K562 (cell line): ENCODE measurements at regions not wholly inside any gene's neighbourhood (a gene's known extent, or its start where the extent isn't known, plus 50 kb on each side); places are given as distances from the start of the nearest gene placed in this dataset.

Experiments used
- ATAC-seq: fragments of 200-7000 bp; cut with Tn5 transposase; 3 replicates; pipeline ENCODE4 v1.9.1; 2020; ENCODE audit warnings: moderate library complexity
- BruUV-seq: library from RNA; stranded (reverse); fragments of 400-500 nt; replicated peaks from 2 replicates; lab custom pipeline; 2021; lab: Mats Ljungman, UMichigan
- CTCF ChIA-PET: fragments of 300-600 bp; formaldehyde crosslinking; extraction: SDS; loops from one replicate; lab custom pipeline; 2021; ENCODE audit warnings: low intra/inter-chr PET ratio; lab: Yijun Ruan, JAX
- POLR2A ChIA-PET: fragments of 300-600, 350-650 bp; sonication (Branson Sonifier 250); formaldehyde crosslinking; extraction: SDS; loops from one replicate; lab custom pipeline; 2021; ENCODE audit warnings: antibody characterized with exemption, inconsistent platforms; lab: Yijun Ruan, JAX
- DNase-seq, 4 experiments: peaks; one replicate each; pipeline versions ENCODE4 v3.0.0 to v3.0.0-alpha.2; 2011 to 2018; ENCODE audit warnings: low spot score in 3 of 4, mixed read lengths in 3 of 4; ENCODE audit errors: extremely low read depth in 1 of 4
- FAIRE-seq: peaks from 2 replicates; lab custom pipeline; 2011; peaks lifted over from hg19 to GRCh38; lab: Jason Lieb, UNC
- H2AFZ ChIP-seq: 2 replicates; pipeline ENCODE4 v1.6.0; 2011; ENCODE audit warnings: low read depth, low read length, control low read depth, inconsistent platforms
- H3K27ac ChIP-seq: fragments of 200-600 bp; 3 replicates; pipeline ENCODE4 v1.8.0; 2011; ENCODE audit warnings: low read depth, mild to moderate bottlenecking, control low read depth, inconsistent platforms, low read length, moderate library complexity, mixed read lengths; ENCODE audit errors: extremely low read depth
- H3K27me3 ChIP-seq, 2 experiments: fragments of 300-600 bp in 1 of 2; 2 replicates in 1 of 2; 3 replicates in 1 of 2; pipeline versions ENCODE4 v1.6.0 to v1.8.0; 2011; ENCODE audit warnings: inconsistent platforms in 2 of 2, low read length in 2 of 2, mild to moderate bottlenecking in 1 of 2, mixed read lengths in 1 of 2, moderate library complexity in 1 of 2; ENCODE audit not compliant: control insufficient read depth in 2 of 2, insufficient read depth in 2 of 2
- H3K36me3 ChIP-seq: fragments of 300-600 bp; 3 replicates; pipeline ENCODE4 v1.8.0; 2011; ENCODE audit warnings: mild to moderate bottlenecking, low read length, inconsistent platforms; ENCODE audit not compliant: control insufficient read depth, insufficient read depth
- H3K4me1 ChIP-seq, 2 experiments: fragments of 200-600 bp in 1 of 2; replicated peaks in 1 of 2; 2 replicates in 1 of 2; 3 replicates in 1 of 2; pipeline versions ENCODE4 v1.5.1 to v1.8.0; 2011; ENCODE audit warnings: inconsistent platforms in 2 of 2, low read length in 2 of 2, mild to moderate bottlenecking in 1 of 2, mixed read lengths in 1 of 2, moderate library complexity in 1 of 2; ENCODE audit not compliant: control insufficient read depth in 2 of 2, insufficient read depth in 2 of 2
- H3K4me2 ChIP-seq: 2 replicates; pipeline ENCODE4 v1.6.1; 2011; ENCODE audit warnings: low read length, control low read depth, inconsistent platforms, mixed read lengths; ENCODE audit not compliant: insufficient read depth
- H3K4me3 ChIP-seq: fragments of 200-600 bp; sonication (generic), shearing (Covaris generic); 2 replicates; pipeline ENCODE4 v1.5.1; 2016; ENCODE audit warnings: control low read depth, inconsistent platforms
- H3K79me2 ChIP-seq: fragments of 200-600 bp; 3 replicates; pipeline ENCODE4 v1.8.0; 2011; ENCODE audit warnings: low read length, inconsistent platforms; ENCODE audit not compliant: control insufficient read depth, insufficient read depth
- H3K9ac ChIP-seq, 2 experiments: 2 replicates each; pipeline versions ENCODE4 v1.6.0 to v1.6.1; 2011; ENCODE audit warnings: low read depth in 2 of 2, low read length in 2 of 2, control low read depth in 1 of 2, inconsistent platforms in 1 of 2, mild to moderate bottlenecking in 1 of 2, mixed read lengths in 1 of 2; ENCODE audit not compliant: insufficient read depth in 1 of 2
- H3K9me1 ChIP-seq: one replicate; pipeline ENCODE4 v1.6.0; 2011; ENCODE audit warnings: inconsistent platforms, mild to moderate bottlenecking, low read length, moderate library complexity; ENCODE audit not compliant: control insufficient read depth, insufficient read depth
- H3K9me3 ChIP-seq: replicated peaks from 2 replicates; pipeline ENCODE4 v1.5.1; 2011; ENCODE audit warnings: low read depth, low read length, inconsistent platforms; ENCODE audit not compliant: control insufficient read depth, insufficient read depth
- H4K20me1 ChIP-seq: replicated peaks from 2 replicates; pipeline ENCODE4 v1.6.1; 2011; ENCODE audit warnings: low read length, inconsistent platforms, mixed read lengths; ENCODE audit not compliant: control insufficient read depth, insufficient read depth
- BCLAF1 ChIP-seq, 2 experiments: fragments of 450-650 bp in 1 of 2; IDR thresholded peaks; 2 replicates each; pipeline ENCODE4 v1.6.1; 2011 to 2017; ENCODE audit warnings: low read depth in 2 of 2, antibody characterized with exemption in 1 of 2, borderline replicate concordance in 1 of 2, low read length in 1 of 2, mild to moderate bottlenecking in 1 of 2, mixed read lengths in 1 of 2; ENCODE audit not compliant: control insufficient read depth in 1 of 2
- DIDO1 ChIP-seq: fragments of 450-650 bp; IDR thresholded peaks from 2 replicates; pipeline ENCODE4 v1.6.1; 2016; ENCODE audit warnings: low read depth, missing biosample characterization, missing genetic modification characterization
- FOXJ2 ChIP-seq: fragments of 200-800 bp; sonication (Bioruptor generic); IDR thresholded peaks from 2 replicates; pipeline ENCODE4 v1.6.1; 2016; ENCODE audit warnings: missing genetic modification characterization, missing compliant biosample characterization
- POLR2AphosphoS2 ChIP-seq: IDR thresholded peaks from 2 replicates; pipeline ENCODE4 v1.6.1; 2012; ENCODE audit warnings: low read length, improper control_type of control experiment
- SP2 ChIP-seq: IDR thresholded peaks from 2 replicates; pipeline ENCODE4 v1.6.1; 2011; ENCODE audit warnings: mild to moderate bottlenecking, low read depth, low read length, moderate library complexity; ENCODE audit not compliant: poor library complexity, severe bottlenecking; ENCODE audit errors: extremely low read depth
- SRSF9 ChIP-seq: fragments of 200-400 bp; formaldehyde crosslinking; IDR thresholded peaks from 2 replicates; pipeline ENCODE4 v1.6.1; 2017; ENCODE audit warnings: low read depth, low read length, borderline replicate concordance
- TBL1XR1 ChIP-seq, 2 experiments: IDR thresholded peaks; 2 replicates each; pipeline ENCODE4 v1.6.1; 2012; ENCODE audit warnings: improper control_type of control experiment in 2 of 2, low read length in 2 of 2, mild to moderate bottlenecking in 1 of 2
- ZNF212 ChIP-seq: fragments of 450-650 bp; formaldehyde crosslinking; IDR thresholded peaks from 2 replicates; pipeline ENCODE4 v1.4.0; 2020; ENCODE audit warnings: mild to moderate bottlenecking
- ZNF277 ChIP-seq: fragments of 250-450 bp; sonication (Bioruptor Pico); IDR thresholded peaks from 2 replicates; pipeline ENCODE4 v1.8.0; 2022; ENCODE audit warnings: inconsistent platforms, mild to moderate bottlenecking, moderate library complexity, borderline replicate concordance
- ZNF609 ChIP-seq: sonication (generic); formaldehyde crosslinking; IDR thresholded peaks from 2 replicates; pipeline ENCODE4 v1.8.1; 2023; ENCODE audit warnings: missing genetic modification reagents, mild to moderate bottlenecking, borderline replicate concordance
- WGBS: fragments of 100-300 bp; shearing (Covaris generic); methylation state at CpG from one replicate; pipeline ENCODE4 v1.1.6; 2016; ENCODE audit warnings: low coverage, mixed read lengths; ENCODE audit not compliant: insufficient coverage; ENCODE audit errors: missing lambda C conversion rate; 5-methylcytosine and 5-hydroxymethylcytosine counted together
- in situ Hi-C: fragments of 300-500 bp; cut with MboI; formaldehyde crosslinking; loops from 4 replicates; pipeline ENCODE4 v1.15.0; 2018; ENCODE audit warnings: inconsistent platforms, mixed read lengths
- intact Hi-C: fragments of 100-400 bp; cut with micrococcal nuclease; formaldehyde crosslinking; loops from 2 replicates; pipeline ENCODE4 v1.14.2; 2022

- TF ChIP-seq ZNF609 (no peak), DIDO1 (tag) (no peak)
These were observed 544.4 kb downstream of the IPMK start (continued) for GRCh38 chr10:57723305-57723704.

GRCh38 chr10:57716884-57717283 is 550.8 kb downstream of the IPMK start:
- BruUV-seq, result no TSS peak
- no peak for ATAC-seq
- WGBS, result 0% methylated on average over 2 of the region's 2 CpGs
- no peak for DNase-seq
- Histone ChIP-seq H2AFZ (no peak overlapping the region), H4K20me1 (no peaks in the 10 kb centered on the region), H3K27ac (no peak overlapping the region), H3K9me3 (no peaks in the 10 kb centered on the region; the same call in 1 of the 2 replicates), H3K27me3 (no peaks in the 10 kb centered on the region), H3K4me3 (no peak overlapping the region), H3K4me1 (no peaks in the 10 kb centered on the region), H3K9me1 (no peaks in the 10 kb centered on the region), H3K79me2 (no peaks in the 10 kb centered on the region), H3K36me3 (no peaks in the 10 kb centered on the region), H3K9ac (no peak overlapping the region), H3K4me2 (no peak overlapping the region)
- ChIA-PET CTCF (no interaction called here), POLR2A (no interaction called here)
- no peak for FAIRE-seq
- intact Hi-C loops (no loop called here), in situ Hi-C loops (no loop called here)
- no peak for TF ChIP-seq FOXJ2 (tag)
- TF ChIP-seq ZNF212 (CRISPR knock-in tag), result no peak
- no peak for TF ChIP-seq TBL1XR1 (IDR thresholded peaks at IDR 0.05; ENCODE audit: low read length in 2 of 2)
- TF ChIP-seq SP2, result no peak
- TF ChIP-seq ZNF277 (CRISPR knock-in tag), result no peak
- no peak for TF ChIP-seq POLR2AphosphoS2
- no peak for TF ChIP-seq BCLAF1 (IDR thresholded peaks at IDR 0.05; ENCODE audit: borderline replicate concordance in 1 of 2, control insufficient read depth in 1 of 2, low read depth in 2 of 2, low read length in 1 of 2)
- TF ChIP-seq SRSF9, result no peak
